NCI-H1436 treated with DMSO at 0.1 percent for 48 hours (cell line): ENCODE measurements at regions not wholly inside any gene's neighbourhood (a gene's known extent, or its start where the extent isn't known, plus 50 kb on each side); places are given as distances from the start of the nearest gene placed in this dataset.

ENCODE experiments used
- DNase-seq: peaks from one replicate; lab custom pipeline; 2025; lab: John Stamatoyannopoulos, UW

GRCh38 chr14:100674897-100675619 lies 51.6 kb upstream of the DLK1 start:
- DNase-seq = no peak

GRCh38 chr14:100675699-100676684 lies 50.7 kb upstream of the DLK1 start:
- DNase-seq = no peak
